HCT116 (cell line): ENCODE measurements at regions not wholly inside any gene's neighbourhood (a gene's known extent, or its start where the extent isn't known, plus 50 kb on each side); places are given as distances from the start of the nearest gene placed in this dataset.

Source experiments
- CBX3 ChIP-seq: IDR thresholded peaks from 2 replicates; pipeline ENCODE4 v1.6.1; 2012; ENCODE audit warnings: low read depth
- ELF1 ChIP-seq: IDR thresholded peaks from 2 replicates; pipeline ENCODE4 v1.6.1; 2012; ENCODE audit warnings: low read depth, borderline replicate concordance
- EZH2 ChIP-seq: fragments of 200-600 bp; sonication (generic); IDR thresholded peaks from 2 replicates; pipeline ENCODE4 v1.6.1; 2017; ENCODE audit warnings: antibody characterized with exemption, mixed run types
- POLR2A ChIP-seq: IDR thresholded peaks from 2 replicates; pipeline ENCODE4 v1.7.0; 2011; ENCODE audit warnings: borderline replicate concordance; ENCODE audit not compliant: insufficient read depth, insufficient read length; ENCODE audit errors: extremely low read depth
- POLR2AphosphoS5 ChIP-seq: IDR thresholded peaks from 2 replicates; pipeline ENCODE4 v1.6.1; 2011; ENCODE audit warnings: mild to moderate bottlenecking, low read depth, low read length, moderate library complexity
- RAD21 ChIP-seq: IDR thresholded peaks from 2 replicates; pipeline ENCODE4 v1.6.1; 2012; ENCODE audit warnings: low read depth, mild to moderate bottlenecking
- SRF ChIP-seq: IDR thresholded peaks from 2 replicates; pipeline ENCODE4 v1.6.1; 2012; ENCODE audit warnings: low read depth
- YY1 ChIP-seq: IDR thresholded peaks from 2 replicates; pipeline ENCODE4 v1.6.1; 2011; ENCODE audit warnings: low read length, low read depth, moderate library complexity, mild to moderate bottlenecking; ENCODE audit not compliant: insufficient replicate concordance; ENCODE audit errors: extremely low read depth
- TF ChIP-seq, protein P1 (sequence below), 3 experiments: fragments of 200-600 bp in 1 of 3; sonication (generic) in 1 of 3; IDR thresholded peaks in 2 of 3; conservative IDR thresholded peaks in 1 of 3; 2 replicates each; pipeline ENCODE4 v1.5.1; 2012 to 2017; ENCODE audit warnings: low read depth in 2 of 3, low read length in 2 of 3, antibody characterized with exemption in 1 of 3, borderline replicate concordance in 1 of 3, control low read depth in 1 of 3, mild to moderate bottlenecking in 1 of 3, mixed read lengths in 1 of 3, mixed run types in 1 of 3, moderate library complexity in 1 of 3; ENCODE audit not compliant: insufficient read depth in 1 of 3
- TF ChIP-seq, protein P2 (sequence below): IDR thresholded peaks from 2 replicates; pipeline ENCODE4 v1.6.1; 2011; ENCODE audit warnings: mild to moderate bottlenecking, low read length, moderate library complexity; ENCODE audit not compliant: insufficient replicate concordance; ENCODE audit errors: extremely low read depth
- TF ChIP-seq, protein P3 (sequence below): IDR thresholded peaks from 2 replicates; pipeline ENCODE4 v1.6.1; 2012
- TF ChIP-seq, protein P4 (sequence below): IDR thresholded peaks from 2 replicates; pipeline ENCODE4 v1.6.1; 2012

DNA sequence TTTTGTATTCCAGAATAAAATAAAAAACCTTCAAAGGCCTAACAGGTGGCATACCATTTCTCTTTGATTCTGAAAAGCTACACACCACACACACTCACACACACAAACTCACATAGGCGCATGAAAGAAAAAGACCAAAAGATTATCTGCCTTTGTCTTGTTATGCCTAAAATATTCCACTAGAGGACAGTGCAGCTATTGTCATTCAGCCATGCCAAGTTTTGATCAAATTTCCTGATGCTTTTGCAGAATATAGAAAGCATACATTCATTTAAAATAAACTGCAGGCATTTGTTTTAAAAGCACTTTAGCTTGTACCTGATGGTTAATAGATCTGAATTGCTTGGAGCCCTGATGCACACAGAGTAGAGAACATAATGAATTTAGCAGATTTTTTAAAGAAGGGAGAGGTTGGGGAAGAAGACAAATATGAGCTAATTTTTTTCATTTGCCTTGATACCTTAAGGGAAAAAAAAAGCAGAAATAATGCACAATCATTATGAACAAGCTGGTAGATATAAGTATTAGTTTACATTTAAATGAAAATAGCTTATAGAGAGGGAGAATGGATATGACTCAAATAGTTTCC, 1766.9 kb upstream of the SEL1L start:
- no peak for TF ChIP-seq YY1
- TF ChIP-seq, protein P1, sequence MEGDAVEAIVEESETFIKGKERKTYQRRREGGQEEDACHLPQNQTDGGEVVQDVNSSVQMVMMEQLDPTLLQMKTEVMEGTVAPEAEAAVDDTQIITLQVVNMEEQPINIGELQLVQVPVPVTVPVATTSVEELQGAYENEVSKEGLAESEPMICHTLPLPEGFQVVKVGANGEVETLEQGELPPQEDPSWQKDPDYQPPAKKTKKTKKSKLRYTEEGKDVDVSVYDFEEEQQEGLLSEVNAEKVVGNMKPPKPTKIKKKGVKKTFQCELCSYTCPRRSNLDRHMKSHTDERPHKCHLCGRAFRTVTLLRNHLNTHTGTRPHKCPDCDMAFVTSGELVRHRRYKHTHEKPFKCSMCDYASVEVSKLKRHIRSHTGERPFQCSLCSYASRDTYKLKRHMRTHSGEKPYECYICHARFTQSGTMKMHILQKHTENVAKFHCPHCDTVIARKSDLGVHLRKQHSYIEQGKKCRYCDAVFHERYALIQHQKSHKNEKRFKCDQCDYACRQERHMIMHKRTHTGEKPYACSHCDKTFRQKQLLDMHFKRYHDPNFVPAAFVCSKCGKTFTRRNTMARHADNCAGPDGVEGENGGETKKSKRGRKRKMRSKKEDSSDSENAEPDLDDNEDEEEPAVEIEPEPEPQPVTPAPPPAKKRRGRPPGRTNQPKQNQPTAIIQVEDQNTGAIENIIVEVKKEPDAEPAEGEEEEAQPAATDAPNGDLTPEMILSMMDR (IDR thresholded peaks at IDR 0.05 in 2 of 3, conservative IDR thresholded peaks at IDR 0.05 in 1 of 3; ENCODE audit: borderline replicate concordance in 1 of 3, insufficient read depth in 1 of 3, low read depth in 2 of 3, low read length in 2 of 3): peak in 2 of 3 experiments; percentile 43 to 59; a peak in 4 of 6 replicates
- peak; percentile 24; the same call in 1 of the 2 replicates for TF ChIP-seq RAD21
- no peak for TF ChIP-seq SRF
- TF ChIP-seq, protein P2, sequence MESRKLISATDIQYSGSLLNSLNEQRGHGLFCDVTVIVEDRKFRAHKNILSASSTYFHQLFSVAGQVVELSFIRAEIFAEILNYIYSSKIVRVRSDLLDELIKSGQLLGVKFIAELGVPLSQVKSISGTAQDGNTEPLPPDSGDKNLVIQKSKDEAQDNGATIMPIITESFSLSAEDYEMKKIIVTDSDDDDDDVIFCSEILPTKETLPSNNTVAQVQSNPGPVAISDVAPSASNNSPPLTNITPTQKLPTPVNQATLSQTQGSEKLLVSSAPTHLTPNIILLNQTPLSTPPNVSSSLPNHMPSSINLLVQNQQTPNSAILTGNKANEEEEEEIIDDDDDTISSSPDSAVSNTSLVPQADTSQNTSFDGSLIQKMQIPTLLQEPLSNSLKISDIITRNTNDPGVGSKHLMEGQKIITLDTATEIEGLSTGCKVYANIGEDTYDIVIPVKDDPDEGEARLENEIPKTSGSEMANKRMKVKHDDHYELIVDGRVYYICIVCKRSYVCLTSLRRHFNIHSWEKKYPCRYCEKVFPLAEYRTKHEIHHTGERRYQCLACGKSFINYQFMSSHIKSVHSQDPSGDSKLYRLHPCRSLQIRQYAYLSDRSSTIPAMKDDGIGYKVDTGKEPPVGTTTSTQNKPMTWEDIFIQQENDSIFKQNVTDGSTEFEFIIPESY: no peak
- no peak for TF ChIP-seq POLR2AphosphoS5
- TF ChIP-seq POLR2A: no peak
- TF ChIP-seq, protein P3, sequence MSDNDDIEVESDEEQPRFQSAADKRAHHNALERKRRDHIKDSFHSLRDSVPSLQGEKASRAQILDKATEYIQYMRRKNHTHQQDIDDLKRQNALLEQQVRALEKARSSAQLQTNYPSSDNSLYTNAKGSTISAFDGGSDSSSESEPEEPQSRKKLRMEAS: no peak
- TF ChIP-seq, protein P4, sequence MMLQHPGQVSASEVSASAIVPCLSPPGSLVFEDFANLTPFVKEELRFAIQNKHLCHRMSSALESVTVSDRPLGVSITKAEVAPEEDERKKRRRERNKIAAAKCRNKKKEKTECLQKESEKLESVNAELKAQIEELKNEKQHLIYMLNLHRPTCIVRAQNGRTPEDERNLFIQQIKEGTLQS: no peak
- TF ChIP-seq CBX3: no peak
- no peak for TF ChIP-seq ELF1
- TF ChIP-seq EZH2: no peak
